H1 (cell line): ENCODE measurements at regions not wholly inside any gene's neighbourhood (a gene's known extent, or its start where the extent isn't known, plus 50 kb on each side); places are given as distances from the start of the nearest gene placed in this dataset.

ENCODE experiments used
- CTCF ChIA-PET: fragments of 300-600 bp; sonication (Branson Sonifier 250); formaldehyde crosslinking; loops from one replicate; lab custom pipeline; 2021; ENCODE audit not compliant: partially characterized antibody; lab: Charles Lee
- POLR2A ChIA-PET: fragments of 300-600 bp; sonication (Branson Sonifier 250); formaldehyde crosslinking; loops from one replicate; lab custom pipeline; 2021; ENCODE audit warnings: inconsistent platforms; ENCODE audit not compliant: partially characterized antibody; lab: Charles Lee
- DNase-seq, 2 experiments: peaks; one replicate each; pipeline versions ENCODE4 v3.0.0 to v3.0.0-alpha.2; 2010 to 2022; ENCODE audit warnings: low spot score in 2 of 2, low read depth in 1 of 2, mixed read lengths in 1 of 2
- FAIRE-seq: peaks from 2 replicates; lab custom pipeline; 2011; peaks lifted over from hg19 to GRCh38; lab: Jason Lieb, UNC
- H2AFZ ChIP-seq: 2 replicates; pipeline ENCODE4 v1.8.1; 2012; ENCODE audit warnings: low read length, inconsistent platforms
- H2AK5ac ChIP-seq: 2 replicates; pipeline ENCODE4 v1.6.1; 2013; ENCODE audit warnings: low read depth, low read length
- H2BK120ac ChIP-seq: replicated peaks from 2 replicates; pipeline ENCODE3; 2013; ENCODE audit warnings: low read depth, low read length, inconsistent platforms
- H2BK12ac ChIP-seq: 2 replicates; pipeline ENCODE4 v1.6.1; 2013; ENCODE audit warnings: low read depth, low read length
- H2BK15ac ChIP-seq: 2 replicates; pipeline ENCODE4 v1.6.1; 2013; ENCODE audit warnings: low read length
- H2BK20ac ChIP-seq: 2 replicates; pipeline ENCODE4 v1.6.1; 2013; ENCODE audit warnings: low read length
- H2BK5ac ChIP-seq: 2 replicates; pipeline ENCODE4 v1.6.1; 2013; ENCODE audit warnings: low read depth, low read length
- H3K14ac ChIP-seq: 2 replicates; pipeline ENCODE4 v1.6.1; 2013; ENCODE audit warnings: inconsistent platforms; ENCODE audit not compliant: insufficient read length
- H3K18ac ChIP-seq: 2 replicates; pipeline ENCODE4 v1.6.1; 2013; ENCODE audit warnings: low read length; ENCODE audit errors: extremely low read depth
- H3K23ac ChIP-seq: 2 replicates; pipeline ENCODE4 v1.6.1; 2013; ENCODE audit warnings: inconsistent platforms; ENCODE audit not compliant: insufficient read length
- H3K23me2 ChIP-seq: 2 replicates; pipeline ENCODE4 v1.6.1; 2013; ENCODE audit warnings: low read depth, low read length
- H3K27ac ChIP-seq: 2 replicates; pipeline ENCODE4 v1.6.1; 2011; ENCODE audit warnings: low read depth, low read length, inconsistent platforms
- H3K27me3 ChIP-seq, 4 experiments: replicated peaks in 1 of 4; 1 replicate in 1 of 4; 2 replicates in 3 of 4; pipeline versions ENCODE4 v1.6.1 to v1.8.1; 2011 to 2013; ENCODE audit warnings: low read length in 3 of 4, mild to moderate bottlenecking in 3 of 4, inconsistent platforms in 2 of 4, mixed read lengths in 2 of 4, moderate library complexity in 1 of 4; ENCODE audit not compliant: control insufficient read depth in 3 of 4, insufficient read depth in 3 of 4; ENCODE audit errors: extremely low read depth in 1 of 4
- H3K36me3 ChIP-seq, 4 experiments: 2 replicates each; pipeline versions ENCODE4 v1.6.1 to v1.8.1; 2011 to 2013; ENCODE audit warnings: mild to moderate bottlenecking in 4 of 4, low read length in 3 of 4, moderate library complexity in 2 of 4, control low read depth in 1 of 4, inconsistent platforms in 1 of 4; ENCODE audit not compliant: insufficient read depth in 4 of 4, control insufficient read depth in 2 of 4
- H3K4ac ChIP-seq: replicated peaks from 2 replicates; pipeline ENCODE3; 2013; ENCODE audit warnings: low read length, low read depth, mixed read lengths, inconsistent platforms; ENCODE audit not compliant: insufficient read length
- H3K4me1 ChIP-seq, 4 experiments: replicated peaks in 1 of 4; 1 replicate in 1 of 4; 2 replicates in 3 of 4; pipeline versions ENCODE4 v1.6.1 to v1.8.1; 2011 to 2013; ENCODE audit warnings: low read length in 3 of 4, inconsistent platforms in 2 of 4, mixed read lengths in 1 of 4; ENCODE audit not compliant: insufficient read depth in 4 of 4, control insufficient read depth in 3 of 4
- H3K4me2 ChIP-seq, 2 experiments: 2 replicates each; pipeline versions ENCODE4 v1.6.1 to v1.8.1; 2011 to 2013; ENCODE audit warnings: low read depth in 2 of 2, low read length in 2 of 2, control low read depth in 1 of 2, inconsistent platforms in 1 of 2, mild to moderate bottlenecking in 1 of 2; ENCODE audit not compliant: insufficient read depth in 1 of 2
- H3K4me3 ChIP-seq, 4 experiments: fragments of 200-600, 300-600 bp in 1 of 4; sonication (generic), shearing (Covaris generic), sonication (Bioruptor Twin) in 1 of 4; 2 replicates each; pipeline versions ENCODE4 v1.5.1 to v1.8.1; 2011 to 2016; ENCODE audit warnings: low read length in 4 of 4, low read depth in 3 of 4, control low read depth in 2 of 4, inconsistent platforms in 2 of 4, mild to moderate bottlenecking in 2 of 4, mixed read lengths in 1 of 4, moderate library complexity in 1 of 4; ENCODE audit not compliant: insufficient read depth in 2 of 4; ENCODE audit errors: extremely low read depth in 1 of 4
- H3K56ac ChIP-seq: replicated peaks from 2 replicates; pipeline ENCODE3; 2013; ENCODE audit warnings: low read depth, mild to moderate bottlenecking, mixed read lengths, low read length, inconsistent platforms; ENCODE audit not compliant: insufficient read length
- H3K79me1 ChIP-seq: 2 replicates; pipeline ENCODE4 v1.6.1; 2013; ENCODE audit warnings: low read depth, low read length, control low read depth
- H3K79me2 ChIP-seq, 2 experiments: 2 replicates each; pipeline versions ENCODE4 v1.6.1 to v1.8.1; 2012 to 2013; ENCODE audit warnings: low read length in 2 of 2, mild to moderate bottlenecking in 2 of 2, inconsistent platforms in 1 of 2; ENCODE audit not compliant: insufficient read depth in 2 of 2, control insufficient read depth in 1 of 2
- H3K9ac ChIP-seq, 4 experiments: replicated peaks in 1 of 4; 1 replicate in 1 of 4; 2 replicates in 3 of 4; pipeline versions ENCODE4 v1.6.1 to v1.8.1; 2011 to 2013; ENCODE audit warnings: low read depth in 3 of 4, low read length in 3 of 4, control low read depth in 2 of 4, mild to moderate bottlenecking in 2 of 4, moderate library complexity in 2 of 4, inconsistent platforms in 1 of 4; ENCODE audit errors: extremely low read depth in 1 of 4
- H3K9me3 ChIP-seq, 2 experiments: 2 replicates each; pipeline versions ENCODE4 v1.6.1 to v1.8.1; 2012 to 2013; ENCODE audit warnings: mild to moderate bottlenecking in 2 of 2, moderate library complexity in 2 of 2, control low read depth in 1 of 2, inconsistent platforms in 1 of 2, low read depth in 1 of 2, low read length in 1 of 2, mixed read lengths in 1 of 2; ENCODE audit not compliant: insufficient read depth in 2 of 2
- H4K20me1 ChIP-seq, 2 experiments: replicated peaks in 1 of 2; 2 replicates each; pipeline versions ENCODE3 to v1.8.1; 2011 to 2013; ENCODE audit warnings: inconsistent platforms in 2 of 2, low read length in 2 of 2, mild to moderate bottlenecking in 1 of 2; ENCODE audit not compliant: insufficient read depth in 2 of 2, control insufficient read depth in 1 of 2
- H4K5ac ChIP-seq: 2 replicates; pipeline ENCODE4 v1.6.1; 2013; ENCODE audit warnings: low read length, low read depth, mixed read lengths, inconsistent platforms; ENCODE audit not compliant: insufficient read length
- H4K8ac ChIP-seq: 2 replicates; pipeline ENCODE4 v1.8.0; 2013; ENCODE audit warnings: mild to moderate bottlenecking, moderate library complexity, low read length, inconsistent platforms; ENCODE audit not compliant: insufficient read depth; ENCODE audit errors: extremely low read depth
- H4K91ac ChIP-seq: replicated peaks from 2 replicates; pipeline ENCODE3; 2013; ENCODE audit warnings: low read length, mixed read lengths, inconsistent platforms; ENCODE audit not compliant: insufficient read length
- RFX5 ChIP-seq: IDR thresholded peaks from 2 replicates; pipeline ENCODE4 v1.6.1; 2011; ENCODE audit warnings: low read depth, low read length, improper control_type of control experiment, borderline replicate concordance

DNA sequence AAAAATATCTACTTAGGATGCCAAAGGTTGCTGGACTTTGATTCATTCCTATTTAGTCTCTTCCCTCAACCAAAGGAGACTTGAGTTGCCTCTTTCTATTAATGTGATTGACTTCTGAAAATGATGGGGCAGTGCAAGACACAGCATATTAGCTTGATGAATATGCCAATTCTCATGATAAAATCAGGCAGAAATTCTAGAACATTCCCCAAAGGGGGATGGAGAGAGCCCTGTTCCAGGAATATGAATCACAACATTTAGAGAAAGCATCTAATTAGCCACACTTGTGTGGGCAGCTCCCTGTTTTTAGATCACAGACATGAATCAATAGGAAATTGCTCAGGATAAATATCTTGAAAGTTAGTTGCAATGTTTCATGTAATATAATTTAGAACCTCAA is 584.0 kb upstream of the CDH8 start:
- Histone ChIP-seq H3K23ac (no peak overlapping the region), H2AK5ac (no peak overlapping the region), H3K4me3 (no peak overlapping the region)
- CTCF ChIA-PET: no interaction called here
- no peak for TF ChIP-seq RFX5
- TF ChIP-seq, all 59 proteins: peak for 0
- Histone ChIP-seq H3K9ac (no peak overlapping the region), H3K4me2 (no peak overlapping the region), H2BK5ac (no peak overlapping the region), H2AFZ (no peak overlapping the region), H3K23me2 (no peaks in the 10 kb centered on the region), H3K9me3 (no peaks in the 10 kb centered on the region), H3K79me2 (no peaks in the 10 kb centered on the region), H2BK20ac (no peak overlapping the region), H2BK15ac (no peak overlapping the region), H4K8ac (no peak overlapping the region), H3K18ac (no peak overlapping the region), H3K27me3 (no peaks in the 10 kb centered on the region), H3K14ac (no peak overlapping the region), H2BK120ac (no peak overlapping the region), H3K79me1 (no peaks in the 10 kb centered on the region), H4K20me1 (no peaks in the 10 kb centered on the region), H3K27ac (no peak overlapping the region), H3K36me3 (no peaks in the 10 kb centered on the region), H3K56ac (no peak overlapping the region), H2BK12ac (no peak overlapping the region), H3K4me1 (no peaks in the 10 kb centered on the region), H3K4ac (no peak overlapping the region), H4K91ac (no peak overlapping the region), H4K5ac (no peak overlapping the region)
- POLR2A ChIA-PET: no interaction called here
- FAIRE-seq (no peak), DNase-seq (no peak)
